ENCODE measurements at regions not wholly inside any gene's neighbourhood (a gene's known extent, or its start where the extent isn't known, plus 50 kb on each side); places are given as distances from the start of the nearest gene placed in this dataset.

GRCh38 chr11:71150859-71151258 is 101.5 kb downstream of the SHANK2 start:
- no peak for TF ChIP-seq CTCF (IDR thresholded peaks at IDR 0.05; ENCODE audit: low read depth, low read length)
- no peak for TF ChIP-seq EZH2phosphoT487 (IDR thresholded peaks at IDR 0.05; ENCODE audit: low read depth)

Data from OCI-LY3 (cell line).